NCI-H345 treated with DMSO at 0.1 percent for 48 hours (cell line): ENCODE measurements at regions not wholly inside any gene's neighbourhood (a gene's known extent, or its start where the extent isn't known, plus 50 kb on each side); places are given as distances from the start of the nearest gene placed in this dataset.

Experiments used
- DNase-seq: peaks from one replicate; lab custom pipeline; 2025; ENCODE audit not compliant: unreplicated experiment; lab: John Stamatoyannopoulos, UW

GRCh38 chr9:82604947-82605656 lies 457.8 kb downstream of the RASEF start:
- DNase-seq = no peak

DNA sequence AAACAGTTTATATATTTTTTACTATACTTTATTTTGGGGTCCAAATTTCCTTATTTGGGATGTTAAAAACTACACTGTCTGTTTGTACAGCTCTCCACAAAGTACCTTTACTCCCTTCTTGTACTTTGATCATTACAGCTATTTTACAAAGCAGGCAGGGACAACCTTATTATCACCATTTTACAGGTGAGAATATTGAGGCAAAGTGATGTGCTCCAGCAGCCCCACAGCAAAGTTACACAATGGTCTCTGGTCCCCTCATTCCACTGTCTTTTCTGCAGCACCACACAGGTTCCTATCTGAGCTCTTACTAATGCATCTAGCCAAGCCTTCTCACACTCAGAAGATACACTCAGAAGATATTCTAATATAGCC lies 457.3 kb downstream of the RASEF start:
- DNase-seq = no peak

- DNase-seq = no peak
Observed at GRCh38 chr9:82606071-82606470, 456.9 kb downstream of the RASEF start.

DNA sequence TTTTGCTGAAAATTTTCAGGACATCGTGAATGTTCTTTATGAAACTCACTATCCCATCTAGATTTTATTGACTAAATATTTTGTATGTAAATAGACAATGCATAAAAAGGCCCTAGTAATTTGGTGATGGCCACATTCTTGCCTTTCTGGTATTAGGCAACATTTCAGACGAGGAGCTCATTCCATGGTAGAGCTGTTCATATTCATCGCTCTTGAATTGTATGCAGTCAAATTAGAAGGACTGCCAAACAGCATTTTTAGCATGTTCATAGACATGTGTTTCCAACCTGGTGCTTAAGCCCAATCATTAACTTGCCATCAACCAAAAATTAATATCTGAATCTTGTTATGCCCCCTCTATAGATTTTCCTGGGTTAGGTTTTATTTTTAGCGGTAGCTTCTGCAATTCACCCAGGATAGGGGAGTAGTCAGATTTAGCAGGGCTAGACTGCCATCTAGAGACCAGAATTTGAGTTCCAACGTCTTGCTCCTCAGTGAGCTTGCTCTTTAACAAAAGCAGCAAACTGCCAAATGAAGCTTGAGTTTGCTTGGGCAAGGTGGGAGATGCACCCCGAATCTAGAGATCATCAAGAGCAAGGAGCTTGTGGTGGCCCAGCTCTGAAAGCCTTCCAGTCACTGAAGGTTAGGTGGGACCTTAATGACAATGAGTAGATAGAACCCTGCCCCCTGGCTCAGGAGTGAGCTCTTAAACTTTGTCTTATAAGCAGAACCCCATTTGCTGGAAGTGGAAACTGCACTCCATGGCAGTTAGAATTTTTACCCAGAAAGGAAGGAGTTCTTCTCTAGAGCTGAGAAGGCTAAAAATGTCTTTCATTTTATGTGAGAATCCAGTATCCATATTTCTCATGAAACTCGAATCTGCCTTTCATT lies 456.2 kb downstream of the RASEF start:
- DNase-seq = no peak

GRCh38 chr9:82608487-82608886 lies 454.5 kb downstream of the RASEF start:
- no peak for DNase-seq

- no peak for DNase-seq
Observed at GRCh38 chr9:82612942-82613341, 450.0 kb downstream of the RASEF start.

GRCh38 chr9:82613498-82613897 lies 449.4 kb downstream of the RASEF start:
- no peak for DNase-seq

DNA sequence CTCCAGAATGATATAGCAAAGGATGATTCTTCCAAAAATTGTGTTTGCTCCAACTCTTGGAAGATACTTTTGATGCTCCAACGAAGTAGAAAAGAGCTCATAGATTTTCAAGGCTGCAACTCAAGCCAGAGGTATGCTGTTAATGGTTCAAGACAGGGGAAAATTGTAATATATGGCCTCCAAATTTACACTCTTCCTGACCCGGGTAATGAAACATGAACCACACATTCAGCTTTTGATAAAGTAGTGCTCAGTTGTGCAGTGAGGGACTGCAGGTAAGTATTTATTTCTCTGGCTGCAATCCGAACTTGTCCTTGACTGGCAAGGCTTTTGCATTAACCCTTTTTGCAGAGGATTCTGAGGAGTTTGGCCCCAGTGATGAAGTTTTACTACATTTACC lies 446.4 kb downstream of the RASEF start:
- no peak for DNase-seq

- DNase-seq = no peak
Observed at GRCh38 chr9:82621447-82621846, 441.5 kb downstream of the RASEF start.

DNA sequence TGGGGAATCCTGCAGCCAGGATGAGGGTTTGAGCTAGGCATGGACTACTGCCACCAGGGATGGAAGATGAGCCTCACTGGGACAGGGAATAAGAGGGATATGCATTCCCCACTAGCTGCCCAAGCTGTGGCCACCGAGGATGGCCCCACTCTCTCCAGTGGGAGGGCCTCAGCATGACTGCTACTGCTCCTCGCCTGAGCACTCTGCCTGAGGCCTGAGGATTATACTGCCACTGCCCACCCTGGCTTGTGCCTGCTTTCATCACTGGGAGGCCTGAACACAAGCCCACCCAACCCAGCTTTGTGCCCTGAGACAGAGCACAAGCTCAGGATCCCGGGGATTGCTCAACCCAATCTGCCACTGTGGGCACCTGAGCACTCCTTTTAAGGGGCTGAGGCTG lies 425.6 kb downstream of the RASEF start:
- DNase-seq = no peak

DNA sequence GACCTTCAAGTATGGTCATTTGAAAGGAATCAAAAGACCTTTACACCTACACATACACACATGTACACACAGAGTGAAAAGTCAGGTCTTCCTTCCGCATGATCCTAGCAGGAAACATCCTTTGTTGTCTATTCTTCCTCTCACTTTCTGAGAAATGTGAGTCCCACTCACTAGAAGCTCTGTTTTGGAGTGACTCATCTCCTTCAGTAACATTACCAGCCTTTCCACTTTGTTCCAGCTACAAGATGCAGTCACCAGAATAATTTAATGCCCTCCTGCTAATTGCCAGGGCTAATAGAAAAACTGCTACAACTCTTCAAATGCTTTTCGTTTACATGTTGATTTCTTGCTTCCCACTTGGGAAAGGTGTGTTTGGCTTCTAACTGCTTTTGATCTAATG lies 417.3 kb downstream of the RASEF start:
- DNase-seq = no peak

- DNase-seq = no peak
Observed at GRCh38 chr9:82650368-82650767, 412.6 kb downstream of the RASEF start.

GRCh38 chr9:82651474-82651873 lies 411.5 kb downstream of the RASEF start:
- DNase-seq = no peak

- no peak for DNase-seq
Observed at GRCh38 chr9:82665324-82665723, 397.6 kb downstream of the RASEF start.

DNA sequence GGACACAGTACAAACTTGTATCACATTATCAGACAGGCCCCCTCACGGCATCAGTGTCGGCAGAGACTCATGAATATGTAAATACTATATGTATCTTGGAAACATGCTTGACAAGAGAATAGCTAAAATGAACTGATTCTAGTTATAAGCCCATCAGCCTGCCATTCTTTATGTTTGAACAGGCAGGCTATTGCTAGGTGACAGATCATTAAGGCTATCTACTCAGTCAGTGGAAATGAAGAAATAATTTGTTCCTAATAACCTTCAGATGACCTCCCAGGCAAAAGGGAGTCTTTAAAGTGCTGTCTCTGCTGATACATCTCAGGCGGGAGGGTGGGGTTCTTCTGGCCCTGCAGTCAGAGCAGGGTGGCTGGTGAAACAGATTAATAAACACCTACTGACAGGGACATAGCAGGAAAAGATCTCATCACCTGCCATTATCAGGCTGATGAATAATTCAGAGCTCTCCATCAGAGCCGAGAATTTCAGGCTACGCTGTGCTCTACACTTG lies 394.2 kb downstream of the RASEF start:
- DNase-seq = no peak

DNA sequence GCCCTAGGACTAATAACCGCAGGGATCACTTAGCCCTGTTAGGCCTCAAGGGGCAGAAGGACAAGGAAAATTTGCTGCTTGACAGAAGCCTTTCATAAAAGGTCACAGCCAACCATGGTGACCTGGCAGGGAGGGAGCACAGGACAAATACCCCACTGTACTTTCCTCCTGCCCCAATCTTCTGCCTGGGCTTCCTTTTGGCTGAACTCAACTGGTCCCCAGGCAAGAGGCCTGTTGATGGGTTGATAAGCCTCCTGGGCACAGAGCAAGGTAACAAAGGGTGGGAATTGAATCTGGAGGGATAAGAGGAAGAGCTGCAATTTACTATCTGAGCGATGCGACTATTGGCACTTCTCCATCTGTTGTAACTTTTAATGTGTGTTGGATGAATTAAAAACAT lies 392.9 kb downstream of the RASEF start:
- DNase-seq = no peak

DNA sequence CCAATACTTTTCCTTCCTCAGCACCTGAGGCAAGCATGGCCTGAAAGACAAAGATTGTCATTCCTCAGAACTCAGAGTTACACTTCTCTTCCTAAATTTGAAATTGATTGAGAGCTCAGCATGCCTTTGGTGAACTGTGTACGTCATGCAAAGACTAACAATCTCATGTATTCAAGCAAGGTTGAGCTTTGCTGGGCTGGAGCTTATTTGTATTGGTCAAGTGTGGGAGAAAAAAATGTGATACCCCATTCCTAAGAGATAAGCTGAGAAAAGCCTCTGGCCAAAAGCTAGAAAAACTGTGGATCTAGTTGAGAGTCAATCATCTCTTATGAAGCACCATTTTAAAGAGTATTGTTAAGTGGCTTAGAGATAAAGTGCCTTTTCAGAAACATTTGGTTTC lies 392.2 kb downstream of the RASEF start:
- DNase-seq = no peak

DNA sequence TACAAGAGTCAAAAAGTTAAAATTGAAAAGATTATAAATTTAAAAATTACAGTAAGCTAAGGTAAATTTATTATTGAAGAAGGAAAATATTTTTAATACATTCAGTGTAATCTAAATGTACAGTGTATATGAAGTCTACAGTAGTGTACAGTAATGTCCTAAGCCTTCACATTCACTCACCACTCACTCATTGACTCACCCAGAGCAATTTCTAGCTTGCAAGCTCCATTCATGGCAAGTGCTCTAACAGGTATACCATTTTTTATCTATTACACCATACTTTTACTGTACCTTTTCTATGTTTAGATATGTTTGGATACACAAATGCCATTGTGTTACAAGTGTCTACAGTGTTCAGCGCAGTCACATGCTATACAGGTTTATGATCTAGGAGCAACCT lies 389.7 kb downstream of the RASEF start:
- DNase-seq = no peak

DNA sequence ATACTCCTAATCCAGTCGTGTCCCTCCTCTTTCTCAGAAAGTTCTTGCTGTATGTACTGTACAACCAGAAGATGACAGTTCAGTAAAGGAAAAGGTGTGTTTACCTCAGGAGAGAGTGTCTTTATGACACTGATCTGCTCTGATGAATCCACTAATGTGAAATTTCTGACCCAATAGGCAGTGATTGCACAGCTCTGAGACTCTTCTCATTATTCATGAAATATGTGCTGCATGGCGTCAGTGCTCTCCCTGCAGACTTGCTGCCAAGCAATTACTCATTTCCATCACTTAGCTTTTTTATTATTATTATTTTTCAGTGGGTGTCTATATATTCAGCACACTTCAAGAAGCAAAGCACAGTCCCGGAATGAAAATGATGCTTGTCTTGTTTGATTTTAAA lies 389.0 kb downstream of the RASEF start:
- no peak for DNase-seq

GRCh38 chr9:82675102-82675501 lies 387.8 kb downstream of the RASEF start:
- DNase-seq = no peak

DNA sequence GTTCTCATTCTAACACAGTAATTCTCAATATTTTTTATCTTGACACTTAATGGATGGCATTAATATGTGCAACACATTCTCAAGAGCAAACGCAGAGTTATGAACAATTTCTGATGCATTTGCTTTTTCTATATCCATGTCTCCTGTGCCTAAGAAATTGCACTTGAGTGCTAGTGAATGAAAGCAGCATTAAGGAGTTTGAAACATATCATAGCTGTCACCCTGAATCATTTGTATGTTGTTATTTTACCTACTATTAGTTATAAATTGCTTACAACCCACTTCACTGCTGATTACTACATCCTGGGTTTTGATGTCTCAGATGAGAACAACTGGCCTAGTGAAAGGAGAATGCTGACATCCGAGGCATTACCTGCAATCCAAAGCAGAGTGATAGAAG lies 387.3 kb downstream of the RASEF start:
- no peak for DNase-seq

DNA sequence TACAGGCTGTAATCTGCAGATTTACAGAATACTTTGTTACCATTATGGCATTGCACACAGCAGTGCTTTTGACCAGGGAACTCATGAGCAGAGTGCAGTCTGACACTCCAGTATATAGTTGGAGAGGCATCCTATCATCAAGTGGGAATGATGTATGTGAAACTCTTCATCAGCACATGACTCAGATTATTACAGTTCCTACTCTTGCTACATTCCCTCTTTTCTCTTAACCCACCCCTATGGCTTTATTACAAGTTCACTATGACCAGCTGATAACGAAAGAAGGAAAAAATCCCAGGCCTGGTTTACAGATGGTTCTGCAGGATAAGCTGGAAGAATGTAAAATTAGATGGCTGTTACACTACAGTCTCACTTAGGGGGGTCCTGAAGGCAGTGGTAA lies 385.9 kb downstream of the RASEF start:
- no peak for DNase-seq
